ENCODE measurements at regions not wholly inside any gene's neighbourhood (a gene's known extent, or its start where the extent isn't known, plus 50 kb on each side); places are given as distances from the start of the nearest gene placed in this dataset.

DNA sequence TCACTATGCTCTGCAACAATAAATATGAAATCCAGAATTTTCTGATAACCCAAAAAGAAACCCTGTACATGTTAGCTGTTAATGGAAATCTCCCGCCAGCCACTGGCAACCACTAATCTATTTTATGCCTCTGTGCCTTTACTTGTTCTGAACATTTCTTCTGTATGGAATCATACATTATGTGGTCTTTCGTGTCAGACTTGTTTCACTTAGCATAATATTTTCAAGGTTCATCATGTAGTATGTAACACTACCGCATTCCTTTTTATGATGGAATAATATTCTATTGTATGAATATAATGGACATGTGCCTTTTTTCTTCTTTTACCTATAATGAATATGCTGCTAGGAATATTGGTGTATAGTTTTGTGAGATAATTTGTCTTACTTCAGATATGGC is 1123.3 kb downstream of the EFNB2 start:
- H4K20me1 ChIP-seq (ENCODE audit: insufficient read depth, low read length), result no peaks in the 10 kb centered on the region
- no peaks in the 10 kb centered on the region for H3K9me3 ChIP-seq (ENCODE audit: low read length)
- TF ChIP-seq, protein P1, sequence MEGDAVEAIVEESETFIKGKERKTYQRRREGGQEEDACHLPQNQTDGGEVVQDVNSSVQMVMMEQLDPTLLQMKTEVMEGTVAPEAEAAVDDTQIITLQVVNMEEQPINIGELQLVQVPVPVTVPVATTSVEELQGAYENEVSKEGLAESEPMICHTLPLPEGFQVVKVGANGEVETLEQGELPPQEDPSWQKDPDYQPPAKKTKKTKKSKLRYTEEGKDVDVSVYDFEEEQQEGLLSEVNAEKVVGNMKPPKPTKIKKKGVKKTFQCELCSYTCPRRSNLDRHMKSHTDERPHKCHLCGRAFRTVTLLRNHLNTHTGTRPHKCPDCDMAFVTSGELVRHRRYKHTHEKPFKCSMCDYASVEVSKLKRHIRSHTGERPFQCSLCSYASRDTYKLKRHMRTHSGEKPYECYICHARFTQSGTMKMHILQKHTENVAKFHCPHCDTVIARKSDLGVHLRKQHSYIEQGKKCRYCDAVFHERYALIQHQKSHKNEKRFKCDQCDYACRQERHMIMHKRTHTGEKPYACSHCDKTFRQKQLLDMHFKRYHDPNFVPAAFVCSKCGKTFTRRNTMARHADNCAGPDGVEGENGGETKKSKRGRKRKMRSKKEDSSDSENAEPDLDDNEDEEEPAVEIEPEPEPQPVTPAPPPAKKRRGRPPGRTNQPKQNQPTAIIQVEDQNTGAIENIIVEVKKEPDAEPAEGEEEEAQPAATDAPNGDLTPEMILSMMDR (conservative IDR thresholded peaks at IDR 0.05; ENCODE audit: low read length), result no peak
- TF ChIP-seq EZH2phosphoT487 (IDR thresholded peaks at IDR 0.05; ENCODE audit: borderline replicate concordance, low read depth, low read length), result no peak
- DNase-seq (ENCODE audit: low spot score), result no peak
- no peaks in the 10 kb centered on the region for H3K9me2 ChIP-seq (ENCODE audit: insufficient read depth, low read length)
- intact Hi-C loops (cut with micrococcal nuclease; ENCODE audit: unreplicated experiment), result no loop called here
- BruUV-seq (replicated peaks), result no TSS peak
- ChIA-PET POLR2A (interaction anchor here (0.7 kb wide), 1 partner anchor 1357 kb away, joined by 3 read pairs; no protein-coding TSS in a partner anchor), CTCF (ENCODE audit: unreplicated experiment) (no interaction called here)
- no peak overlapping the region for H3K27ac ChIP-seq (ENCODE audit: low read depth, low read length, poor library complexity, severe bottlenecking)
- no peaks in the 10 kb centered on the region for H3K4me1 ChIP-seq (ENCODE audit: insufficient read depth, low read length, poor library complexity, severe bottlenecking)
- H3K4me3 ChIP-seq (ENCODE audit: low read depth, low read length, poor library complexity, severe bottlenecking), result no peak overlapping the region
- no peak overlapping the region for H3K4me2 ChIP-seq (ENCODE audit: low read length)
- no peaks in the 10 kb centered on the region for H3K79me2 ChIP-seq (ENCODE audit: insufficient read depth, low read depth, low read length)
- H2AFZ ChIP-seq (ENCODE audit: low read length), result no peak overlapping the region
- H3K36me3 ChIP-seq (ENCODE audit: insufficient read depth, low read length), result no peaks in the 10 kb centered on the region

DNA sequence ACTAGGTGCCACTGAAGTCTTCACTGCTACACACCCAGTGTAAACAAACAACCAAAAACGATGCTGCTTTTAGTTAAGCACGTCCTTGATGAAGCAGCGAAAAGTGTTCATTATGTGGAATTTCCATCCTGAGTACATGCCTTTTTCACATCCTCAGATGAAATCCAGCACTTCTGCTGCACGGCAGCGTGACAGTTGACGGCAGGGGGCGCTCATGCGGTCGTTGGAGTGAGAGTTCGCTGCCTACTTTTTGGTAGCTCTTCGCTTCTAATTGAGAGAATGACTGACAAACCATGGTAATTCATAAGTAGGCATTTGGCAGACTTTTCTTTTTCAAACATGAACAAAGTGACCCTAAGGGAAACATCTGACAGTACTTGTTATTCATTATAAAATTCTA is 1124.9 kb downstream of the EFNB2 start:
- BruUV-seq (replicated peaks), result no TSS peak
- Histone ChIP-seq H3K9me2 (ENCODE audit: insufficient read depth, low read length) (no peaks in the 10 kb centered on the region), H3K4me3 (ENCODE audit: low read depth, low read length, poor library complexity, severe bottlenecking) (no peak overlapping the region), H3K9me3 (ENCODE audit: low read length) (no peaks in the 10 kb centered on the region), H3K4me2 (ENCODE audit: low read length) (no peak overlapping the region), H4K20me1 (ENCODE audit: insufficient read depth, low read length) (no peaks in the 10 kb centered on the region), H3K36me3 (ENCODE audit: insufficient read depth, low read length) (no peaks in the 10 kb centered on the region), H3K79me2 (ENCODE audit: insufficient read depth, low read depth, low read length) (no peaks in the 10 kb centered on the region), H3K4me1 (ENCODE audit: insufficient read depth, low read length, poor library complexity, severe bottlenecking) (no peaks in the 10 kb centered on the region), H3K27ac (ENCODE audit: low read depth, low read length, poor library complexity, severe bottlenecking) (no peak overlapping the region), H2AFZ (ENCODE audit: low read length) (no peak overlapping the region)
- POLR2A ChIA-PET, result no interaction called here
- CTCF ChIA-PET (ENCODE audit: unreplicated experiment), result no interaction called here
- intact Hi-C loops (cut with micrococcal nuclease; ENCODE audit: unreplicated experiment), result no loop called here
- no peak for TF ChIP-seq EZH2phosphoT487 (IDR thresholded peaks at IDR 0.05; ENCODE audit: borderline replicate concordance, low read depth, low read length)
- TF ChIP-seq, protein P1 (conservative IDR thresholded peaks at IDR 0.05; ENCODE audit: low read length), result 0 out of 2 replicates have a peak, but pooled peaks have one; percentile 25
- DNase-seq (ENCODE audit: low spot score), result no peak

DNA sequence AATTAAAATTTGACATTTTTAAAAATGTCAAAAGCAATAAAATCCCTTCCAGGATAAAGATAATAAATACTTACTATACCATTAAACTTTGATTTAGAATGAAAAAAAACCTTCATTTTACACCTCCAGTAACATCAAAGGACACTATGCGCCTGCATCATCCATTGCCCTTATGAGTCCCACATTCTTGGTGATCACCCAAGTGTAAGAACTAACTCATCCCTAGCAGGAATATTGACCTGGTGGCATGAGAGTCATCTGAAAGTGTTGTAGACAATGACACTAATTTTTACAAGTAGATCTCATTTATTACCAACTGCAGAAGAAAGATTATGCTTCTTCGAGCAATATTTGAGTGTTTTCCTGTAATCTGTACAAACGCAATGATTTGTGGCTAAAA is 1128.9 kb downstream of the EFNB2 start:
- H3K36me3 ChIP-seq (ENCODE audit: insufficient read depth, low read length), result no peaks in the 10 kb centered on the region
- intact Hi-C loops (cut with micrococcal nuclease; ENCODE audit: unreplicated experiment), result no loop called here
- no peak overlapping the region for H3K27ac ChIP-seq (ENCODE audit: low read depth, low read length, poor library complexity, severe bottlenecking)
- H3K79me2 ChIP-seq (ENCODE audit: insufficient read depth, low read depth, low read length), result no peaks in the 10 kb centered on the region
- TF ChIP-seq EZH2phosphoT487 (IDR thresholded peaks at IDR 0.05; ENCODE audit: borderline replicate concordance, low read depth, low read length), result no peak
- TF ChIP-seq, protein P1 (conservative IDR thresholded peaks at IDR 0.05; ENCODE audit: low read length), result no peak
- H3K4me1 ChIP-seq (ENCODE audit: insufficient read depth, low read length, poor library complexity, severe bottlenecking), result no peaks in the 10 kb centered on the region
- no TSS peak for BruUV-seq (replicated peaks)
- no peaks in the 10 kb centered on the region for H4K20me1 ChIP-seq (ENCODE audit: insufficient read depth, low read length)
- no peaks in the 10 kb centered on the region for H3K9me2 ChIP-seq (ENCODE audit: insufficient read depth, low read length)
- H3K9me3 ChIP-seq (ENCODE audit: low read length), result no peaks in the 10 kb centered on the region
- no peak for DNase-seq (ENCODE audit: low spot score)
- ChIA-PET CTCF (ENCODE audit: unreplicated experiment) (no interaction called here), POLR2A (interaction anchor here (0.8 kb wide), 1 partner anchor 314 kb away, joined by 3 read pairs; no protein-coding TSS in a partner anchor)
- H3K4me2 ChIP-seq (ENCODE audit: low read length), result no peak overlapping the region
- H2AFZ ChIP-seq (ENCODE audit: low read length), result no peak overlapping the region
- H3K4me3 ChIP-seq (ENCODE audit: low read depth, low read length, poor library complexity, severe bottlenecking), result no peak overlapping the region

All from OCI-LY7 (cell line).